ENCODE measurements at regions not wholly inside any gene's neighbourhood (a gene's known extent, or its start where the extent isn't known, plus 50 kb on each side); places are given as distances from the start of the nearest gene placed in this dataset.

DNA sequence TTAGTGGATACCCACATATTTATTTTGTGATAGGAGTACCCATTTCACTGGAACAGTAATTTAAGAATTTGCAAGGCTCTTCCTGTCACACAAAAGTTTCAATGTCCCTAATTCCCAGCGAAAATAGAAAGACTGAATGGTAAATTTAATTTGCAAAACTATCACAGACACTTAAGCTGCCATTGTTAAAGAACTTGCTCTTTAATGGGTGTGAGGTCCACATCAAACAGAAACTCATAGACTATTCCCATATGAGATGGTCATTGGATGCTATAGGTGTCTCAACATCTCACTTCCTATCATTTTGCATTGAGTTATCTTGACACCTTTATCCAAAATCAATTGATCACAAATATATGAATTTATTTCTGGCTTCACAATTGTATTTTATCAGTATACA lies 415.9 kb downstream of the GPAM start:
- TF ChIP-seq, protein P1, sequence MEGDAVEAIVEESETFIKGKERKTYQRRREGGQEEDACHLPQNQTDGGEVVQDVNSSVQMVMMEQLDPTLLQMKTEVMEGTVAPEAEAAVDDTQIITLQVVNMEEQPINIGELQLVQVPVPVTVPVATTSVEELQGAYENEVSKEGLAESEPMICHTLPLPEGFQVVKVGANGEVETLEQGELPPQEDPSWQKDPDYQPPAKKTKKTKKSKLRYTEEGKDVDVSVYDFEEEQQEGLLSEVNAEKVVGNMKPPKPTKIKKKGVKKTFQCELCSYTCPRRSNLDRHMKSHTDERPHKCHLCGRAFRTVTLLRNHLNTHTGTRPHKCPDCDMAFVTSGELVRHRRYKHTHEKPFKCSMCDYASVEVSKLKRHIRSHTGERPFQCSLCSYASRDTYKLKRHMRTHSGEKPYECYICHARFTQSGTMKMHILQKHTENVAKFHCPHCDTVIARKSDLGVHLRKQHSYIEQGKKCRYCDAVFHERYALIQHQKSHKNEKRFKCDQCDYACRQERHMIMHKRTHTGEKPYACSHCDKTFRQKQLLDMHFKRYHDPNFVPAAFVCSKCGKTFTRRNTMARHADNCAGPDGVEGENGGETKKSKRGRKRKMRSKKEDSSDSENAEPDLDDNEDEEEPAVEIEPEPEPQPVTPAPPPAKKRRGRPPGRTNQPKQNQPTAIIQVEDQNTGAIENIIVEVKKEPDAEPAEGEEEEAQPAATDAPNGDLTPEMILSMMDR (IDR thresholded peaks at IDR 0.05), result no peak
- Histone ChIP-seq H3K27me3 (no peaks in the 10 kb centered on the region), H3K4me3 (no peak overlapping the region), H3K36me3 (no peaks in the 10 kb centered on the region), H3K4me1 (no peaks in the 10 kb centered on the region), H3K9me3 (peaks cover 0 to 6% of the 10 kb centered on the region in 2 donors), H3K27ac (no peak overlapping the region)
- no peak for DNase-seq
- no peak for ATAC-seq
- intact Hi-C loops (cut with DNase I), result no loop called here

DNA sequence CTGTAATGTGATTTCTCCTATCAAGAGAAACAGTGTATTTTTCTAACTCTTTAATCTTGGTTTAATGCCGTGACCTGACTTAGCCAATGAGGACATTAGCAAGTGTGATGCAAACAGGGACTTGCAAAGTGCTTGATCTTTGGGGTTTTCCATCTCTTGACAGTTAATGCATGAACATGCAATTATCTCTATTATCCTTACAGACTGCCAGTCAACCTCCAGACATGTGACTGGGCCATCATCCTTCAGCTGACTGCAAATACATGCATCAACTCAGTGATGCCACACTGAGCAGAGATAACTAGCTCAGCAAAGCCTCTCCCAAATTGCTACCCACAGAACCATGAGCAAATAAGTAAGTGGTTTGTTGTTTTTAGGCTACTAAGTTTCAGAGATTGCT lies 409.6 kb downstream of the GPAM start:
- no peaks in the 10 kb centered on the region for H3K4me1 ChIP-seq
- no peak overlapping the region for H3K27ac ChIP-seq
- intact Hi-C loops (cut with DNase I), result no loop called here
- no peaks in the 10 kb centered on the region for H3K9me3 ChIP-seq
- H3K36me3 ChIP-seq, result no peaks in the 10 kb centered on the region
- no peak for DNase-seq
- TF ChIP-seq, protein P1 (IDR thresholded peaks at IDR 0.05), result no peak
- ATAC-seq, result no peak
- H3K27me3 ChIP-seq, result no peaks in the 10 kb centered on the region
- H3K4me3 ChIP-seq, result no peak overlapping the region

DNA sequence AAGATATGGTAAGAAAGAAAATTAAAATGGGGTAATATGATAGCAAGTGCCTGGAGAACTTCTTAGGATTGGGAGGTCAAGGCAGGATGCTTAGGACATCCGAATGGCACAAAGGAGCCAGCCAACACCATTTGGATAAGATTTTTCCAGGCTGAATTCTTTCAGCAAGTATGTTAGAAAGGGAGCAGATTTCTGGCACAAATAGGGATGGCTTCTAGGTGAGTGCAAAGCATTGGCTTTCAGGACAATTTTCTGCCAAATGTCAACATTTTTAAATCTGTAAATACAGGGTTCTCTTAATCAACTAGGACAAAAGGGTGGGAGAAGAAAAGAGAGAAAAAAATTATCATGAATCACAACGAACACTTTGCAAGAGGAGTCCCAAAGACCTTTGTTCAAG lies 409.1 kb downstream of the GPAM start:
- no peak overlapping the region for H3K27ac ChIP-seq
- H3K36me3 ChIP-seq, result no peaks in the 10 kb centered on the region
- intact Hi-C loops (cut with DNase I), result no loop called here
- no peaks in the 10 kb centered on the region for H3K4me1 ChIP-seq
- ATAC-seq (no peak), DNase-seq (no peak)
- TF ChIP-seq, protein P1 (IDR thresholded peaks at IDR 0.05), result no peak
- no peaks in the 10 kb centered on the region for H3K9me3 ChIP-seq
- no peak overlapping the region for H3K4me3 ChIP-seq
- no peaks in the 10 kb centered on the region for H3K27me3 ChIP-seq

DNA sequence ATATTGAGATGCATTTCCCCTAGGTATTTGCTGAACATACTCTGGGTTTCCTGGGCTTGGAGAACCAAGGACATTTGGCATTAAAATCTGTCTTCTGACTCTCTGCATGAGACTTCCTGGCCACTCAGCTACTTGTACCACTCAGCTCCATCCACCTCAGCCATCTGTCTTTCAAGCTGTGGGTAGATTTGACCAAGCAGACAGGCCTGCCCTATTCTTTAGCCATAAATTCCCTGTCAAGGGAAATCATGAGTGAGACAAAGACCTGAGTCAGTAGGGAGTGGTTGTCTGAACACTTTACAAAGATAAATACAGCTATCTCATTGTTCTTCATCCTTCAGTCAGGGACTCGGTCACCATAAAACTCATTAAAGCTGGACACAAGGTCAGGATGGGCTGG lies 399.1 kb downstream of the GPAM start:
- no peaks in the 10 kb centered on the region for H3K36me3 ChIP-seq
- H3K27ac ChIP-seq, result no peak overlapping the region
- ATAC-seq (no peak), DNase-seq (no peak)
- no peaks in the 10 kb centered on the region for H3K4me1 ChIP-seq
- TF ChIP-seq, protein P1 (IDR thresholded peaks at IDR 0.05), result no peak
- H3K9me3 ChIP-seq, result no peaks in the 10 kb centered on the region
- intact Hi-C loops (cut with DNase I), result no loop called here
- no peak overlapping the region for H3K4me3 ChIP-seq
- H3K27me3 ChIP-seq, result no peaks in the 10 kb centered on the region

DNA sequence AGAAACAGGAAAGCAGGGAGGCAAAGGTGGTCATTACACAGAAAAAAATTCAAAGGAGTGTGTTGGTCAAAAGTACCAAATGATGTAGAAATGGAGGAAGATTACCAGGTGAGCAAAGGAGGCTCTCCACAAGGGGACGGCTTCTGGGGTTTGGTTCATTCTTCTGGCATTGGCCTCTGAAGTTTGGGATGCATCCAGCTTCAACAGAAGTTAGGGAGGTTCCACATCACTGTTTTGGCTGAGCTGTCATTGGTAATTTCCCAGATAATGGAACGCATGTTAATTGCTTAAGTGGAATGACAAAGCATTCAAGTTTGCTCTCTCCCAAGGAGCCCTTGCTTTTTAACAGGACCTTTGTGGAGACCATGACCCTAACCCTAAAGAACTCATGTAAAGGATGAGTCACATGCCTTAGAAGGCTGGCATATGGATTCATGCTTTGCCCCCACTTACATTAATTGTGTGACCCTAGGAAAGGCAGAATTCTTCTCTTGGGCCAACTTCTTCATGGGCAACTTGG lies 398.6 kb downstream of the GPAM start:
- Histone ChIP-seq H3K36me3 (no peaks in the 10 kb centered on the region), H3K9me3 (no peaks in the 10 kb centered on the region), H3K4me1 (no peaks in the 10 kb centered on the region), H3K27ac (no peak overlapping the region), H3K27me3 (no peaks in the 10 kb centered on the region), H3K4me3 (no peak overlapping the region)
- ATAC-seq (no peak), DNase-seq (no peak)
- intact Hi-C loops (cut with DNase I), result no loop called here
- TF ChIP-seq, protein P1 (IDR thresholded peaks at IDR 0.05), result no peak
